Kidney (tissue), 13 donors: ENCODE measurements at regions not wholly inside any gene's neighbourhood (a gene's known extent, or its start where the extent isn't known, plus 50 kb on each side); places are given as distances from the start of the nearest gene placed in this dataset.

ENCODE experiments used
- DNase-seq, 5 donors: peaks; one replicate each; pipeline ENCODE4 v3.0.0-alpha.2; 2013 to 2020
- FAIRE-seq: peaks from 2 replicates; lab custom pipeline; 2012; peaks lifted over from hg19 to GRCh38; lab: Jason Lieb, UNC
- H3K27ac ChIP-seq, 2 donors: one replicate each; pipeline ENCODE4 v1.7.0; 2013; ENCODE audit warnings: low read depth in 2 of 2, low read length in 2 of 2, inconsistent platforms in 1 of 2
- H3K27me3 ChIP-seq: one replicate; pipeline ENCODE4 v1.7.1; 2013; ENCODE audit warnings: low read length, inconsistent platforms; ENCODE audit not compliant: control insufficient read depth, insufficient read depth
- H3K36me3 ChIP-seq, 3 donors: one replicate each; pipeline versions ENCODE4 v1.7.0 to v1.7.1; 2013; ENCODE audit warnings: low read length in 3 of 3, control low read depth in 1 of 3, inconsistent platforms in 1 of 3; ENCODE audit not compliant: insufficient read depth in 3 of 3, control insufficient read depth in 2 of 3
- H3K4me1 ChIP-seq, 3 donors: one replicate each; pipeline versions ENCODE4 v1.7.0 to v1.7.1; 2013; ENCODE audit warnings: low read length in 3 of 3, inconsistent platforms in 1 of 3, low read depth in 1 of 3; ENCODE audit not compliant: control insufficient read depth in 2 of 3, insufficient read depth in 2 of 3
- H3K4me3 ChIP-seq, 3 donors: one replicate each; pipeline versions ENCODE4 v1.7.0 to v1.8.1; 2013; ENCODE audit warnings: low read length in 3 of 3, control low read depth in 1 of 3, inconsistent platforms in 1 of 3
- H3K9ac ChIP-seq, 3 donors: one replicate each; pipeline versions ENCODE4 v1.7.0 to v1.7.1; 2013; ENCODE audit warnings: low read length in 3 of 3, control low read depth in 1 of 3, inconsistent platforms in 1 of 3
- H3K9me3 ChIP-seq, 3 donors: one replicate each; pipeline versions ENCODE4 v1.7.0 to v1.7.1; 2013; ENCODE audit warnings: low read length in 3 of 3, control low read depth in 1 of 3, inconsistent platforms in 1 of 3; ENCODE audit not compliant: control insufficient read depth in 2 of 3, insufficient read depth in 1 of 3
- intact Hi-C: fragments of 100-400 bp; cut with DNase I; formaldehyde crosslinking; loops from one replicate; pipeline ENCODE4 v1.11.1; 2022
- TF ChIP-seq, protein P1 (sequence below): IDR thresholded peaks from 3 replicates; pipeline ENCODE4 v1.5.1; 2012; ENCODE audit warnings: mild to moderate bottlenecking, moderate library complexity, borderline replicate concordance; ENCODE audit not compliant: insufficient read depth; ENCODE audit errors: extremely low read depth
- donor health status: control.
- donor health status: control.
- donor health status: control.
- donor health status: control.
- donor health status: control.
- donor health status: DM: yes; HTN: yes; CAD: no.
- donor health status: Normal renal cell carcinoma (clear cell type).

GRCh38 chr3:101066711-101067129 is 73.5 kb upstream of the ABI3BP start:
- Histone ChIP-seq H3K9ac (no peak overlapping the region), H3K36me3 (no peaks in the 10 kb centered on the region), H3K9me3 (no peaks in the 10 kb centered on the region), H3K27ac (no peak overlapping the region), H3K4me3 (no peak overlapping the region), H3K4me1 (peaks cover 0 to 3% (median 0%) of the 10 kb centered on the region in 3 donors), H3K27me3 (no peaks in the 10 kb centered on the region)
- TF ChIP-seq, protein P1, sequence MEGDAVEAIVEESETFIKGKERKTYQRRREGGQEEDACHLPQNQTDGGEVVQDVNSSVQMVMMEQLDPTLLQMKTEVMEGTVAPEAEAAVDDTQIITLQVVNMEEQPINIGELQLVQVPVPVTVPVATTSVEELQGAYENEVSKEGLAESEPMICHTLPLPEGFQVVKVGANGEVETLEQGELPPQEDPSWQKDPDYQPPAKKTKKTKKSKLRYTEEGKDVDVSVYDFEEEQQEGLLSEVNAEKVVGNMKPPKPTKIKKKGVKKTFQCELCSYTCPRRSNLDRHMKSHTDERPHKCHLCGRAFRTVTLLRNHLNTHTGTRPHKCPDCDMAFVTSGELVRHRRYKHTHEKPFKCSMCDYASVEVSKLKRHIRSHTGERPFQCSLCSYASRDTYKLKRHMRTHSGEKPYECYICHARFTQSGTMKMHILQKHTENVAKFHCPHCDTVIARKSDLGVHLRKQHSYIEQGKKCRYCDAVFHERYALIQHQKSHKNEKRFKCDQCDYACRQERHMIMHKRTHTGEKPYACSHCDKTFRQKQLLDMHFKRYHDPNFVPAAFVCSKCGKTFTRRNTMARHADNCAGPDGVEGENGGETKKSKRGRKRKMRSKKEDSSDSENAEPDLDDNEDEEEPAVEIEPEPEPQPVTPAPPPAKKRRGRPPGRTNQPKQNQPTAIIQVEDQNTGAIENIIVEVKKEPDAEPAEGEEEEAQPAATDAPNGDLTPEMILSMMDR: no peak
- FAIRE-seq (no peak), DNase-seq (no peak)
- intact Hi-C loops: no loop called here

GRCh38 chr3:101065962-101066361 is 72.7 kb upstream of the ABI3BP start:
- TF ChIP-seq, protein P1: no peak
- Histone ChIP-seq H3K36me3 (no peaks in the 10 kb centered on the region), H3K4me1 (peaks cover 0 to 3% (median 0%) of the 10 kb centered on the region in 3 donors), H3K9ac (no peak overlapping the region), H3K27ac (no peak overlapping the region), H3K4me3 (no peak overlapping the region), H3K9me3 (no peaks in the 10 kb centered on the region), H3K27me3 (no peaks in the 10 kb centered on the region)
- intact Hi-C loops: no loop called here
- FAIRE-seq (no peak), DNase-seq (no peak)

- FAIRE-seq (no peak), DNase-seq (peak in 1 of 5 donors; percentile 59)
- H3K4me1 ChIP-seq: no peaks in the 10 kb centered on the region
- H3K9me3 ChIP-seq: peaks cover 0 to 7% (median 0%) of the 10 kb centered on the region in 3 donors
- no peak overlapping the region for H3K4me3 ChIP-seq
- no peaks in the 10 kb centered on the region for H3K36me3 ChIP-seq
- TF ChIP-seq, protein P1: no peak
- intact Hi-C loops: no loop called here
- H3K27me3 ChIP-seq: no peaks in the 10 kb centered on the region
- no peak overlapping the region for H3K27ac ChIP-seq
- no peak overlapping the region for H3K9ac ChIP-seq
Measured at GRCh38 chr3:101063401-101063800, 70.2 kb upstream of the ABI3BP start.

- no peaks in the 10 kb centered on the region for H3K4me1 ChIP-seq
- H3K27ac ChIP-seq: no peak overlapping the region
- intact Hi-C loops: no loop called here
- H3K27me3 ChIP-seq: no peaks in the 10 kb centered on the region
- no peak overlapping the region for H3K9ac ChIP-seq
- no peak for FAIRE-seq
- no peak overlapping the region for H3K4me3 ChIP-seq
- no peaks in the 10 kb centered on the region for H3K36me3 ChIP-seq
- TF ChIP-seq, protein P1: no peak
- H3K9me3 ChIP-seq: peaks cover 0 to 18% (median 0%) of the 10 kb centered on the region in 3 donors
- no peak for DNase-seq
Measured at GRCh38 chr3:101061312-101061711, 68.1 kb upstream of the ABI3BP start.
